ENCODE measurements at regions not wholly inside any gene's neighbourhood (a gene's known extent, or its start where the extent isn't known, plus 50 kb on each side); places are given as distances from the start of the nearest gene placed in this dataset.
"Not testable (repeated sequence)": the region's sequence is repeated elsewhere in the genome, so short reads cannot be mapped to it uniquely, and the experiment has no call there.

DNA sequence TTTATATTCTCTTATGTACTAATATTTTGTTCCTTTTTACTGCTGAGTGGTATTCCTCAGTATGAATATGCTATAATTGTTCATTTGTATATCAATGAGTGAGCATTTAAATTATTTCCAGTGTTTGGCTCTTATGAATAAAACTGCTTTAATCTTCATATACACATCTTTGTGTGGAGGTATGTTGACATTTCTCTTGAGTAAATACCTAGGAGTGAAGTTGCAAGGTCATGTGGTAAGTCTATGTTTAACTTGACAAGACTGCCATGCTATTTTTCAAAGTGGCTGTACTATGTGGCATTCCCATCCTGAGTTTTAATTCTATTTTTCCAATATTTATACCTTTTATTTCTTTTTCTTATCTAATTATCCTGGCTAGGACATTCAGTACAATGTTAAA lies 124.2 kb downstream of the ADSS2 start:
- no peak for DNase-seq (ENCODE audit: low read depth)
- TF ChIP-seq, protein P1, sequence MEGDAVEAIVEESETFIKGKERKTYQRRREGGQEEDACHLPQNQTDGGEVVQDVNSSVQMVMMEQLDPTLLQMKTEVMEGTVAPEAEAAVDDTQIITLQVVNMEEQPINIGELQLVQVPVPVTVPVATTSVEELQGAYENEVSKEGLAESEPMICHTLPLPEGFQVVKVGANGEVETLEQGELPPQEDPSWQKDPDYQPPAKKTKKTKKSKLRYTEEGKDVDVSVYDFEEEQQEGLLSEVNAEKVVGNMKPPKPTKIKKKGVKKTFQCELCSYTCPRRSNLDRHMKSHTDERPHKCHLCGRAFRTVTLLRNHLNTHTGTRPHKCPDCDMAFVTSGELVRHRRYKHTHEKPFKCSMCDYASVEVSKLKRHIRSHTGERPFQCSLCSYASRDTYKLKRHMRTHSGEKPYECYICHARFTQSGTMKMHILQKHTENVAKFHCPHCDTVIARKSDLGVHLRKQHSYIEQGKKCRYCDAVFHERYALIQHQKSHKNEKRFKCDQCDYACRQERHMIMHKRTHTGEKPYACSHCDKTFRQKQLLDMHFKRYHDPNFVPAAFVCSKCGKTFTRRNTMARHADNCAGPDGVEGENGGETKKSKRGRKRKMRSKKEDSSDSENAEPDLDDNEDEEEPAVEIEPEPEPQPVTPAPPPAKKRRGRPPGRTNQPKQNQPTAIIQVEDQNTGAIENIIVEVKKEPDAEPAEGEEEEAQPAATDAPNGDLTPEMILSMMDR (IDR thresholded peaks at IDR 0.05; ENCODE audit: insufficient read depth, low read depth, low read length, missing control alignments): no peak
- H3K4me3 ChIP-seq (ENCODE audit: low read length): no peak overlapping the region

DNA sequence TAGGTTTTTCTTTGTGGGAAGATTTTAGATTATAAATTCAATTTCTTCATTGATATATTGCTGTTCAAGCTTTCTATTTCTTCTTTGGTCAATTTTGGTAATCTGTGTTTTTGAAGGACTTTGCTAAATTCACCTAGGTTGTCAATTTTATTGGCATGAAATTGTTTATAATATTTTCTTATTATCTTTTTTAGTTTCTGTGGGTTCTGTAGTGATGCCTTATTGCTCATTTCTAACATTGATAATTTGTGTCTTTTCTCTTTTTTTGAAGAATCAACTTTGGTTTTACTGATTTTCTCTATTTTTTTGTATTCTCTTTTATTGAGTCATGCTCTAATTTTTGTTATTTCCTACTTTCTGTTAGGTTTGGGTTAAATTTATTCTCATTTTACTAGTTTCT lies 123.2 kb downstream of the ADSS2 start:
- no peak overlapping the region for H3K4me3 ChIP-seq (ENCODE audit: low read length)
- TF ChIP-seq, protein P1 (IDR thresholded peaks at IDR 0.05; ENCODE audit: insufficient read depth, low read depth, low read length, missing control alignments): no peak
- DNase-seq (ENCODE audit: low read depth): no peak

- no peak overlapping the region for H3K4me3 ChIP-seq (ENCODE audit: low read length)
- TF ChIP-seq, protein P1 (IDR thresholded peaks at IDR 0.05; ENCODE audit: insufficient read depth, low read depth, low read length, missing control alignments): no peak
- peak; percentile 18 for DNase-seq (ENCODE audit: low read depth)
Observed at GRCh38 chr1:244329591-244330317, 122.0 kb downstream of the ADSS2 start.

DNA sequence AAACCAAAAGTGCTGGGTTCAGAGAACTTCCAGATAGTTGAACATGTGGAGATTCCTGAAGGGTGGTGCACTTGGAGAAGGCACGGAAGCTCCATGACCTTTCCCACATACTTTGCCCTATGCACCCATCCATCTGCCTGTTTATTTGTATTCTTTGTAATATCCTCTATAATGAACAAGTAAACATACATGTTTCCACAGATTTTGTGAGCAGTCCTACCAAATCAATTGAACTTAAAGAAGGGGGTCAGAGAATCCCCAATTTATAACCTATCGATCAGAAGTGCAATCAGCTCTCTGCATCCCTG lies 121.4 kb downstream of the ADSS2 start:
- TF ChIP-seq, protein P1 (IDR thresholded peaks at IDR 0.05; ENCODE audit: insufficient read depth, low read depth, low read length, missing control alignments): no peak
- no peak overlapping the region for H3K4me3 ChIP-seq (ENCODE audit: low read length)
- no peak for DNase-seq (ENCODE audit: low read depth)

- not testable (repeated sequence) for H3K4me3 ChIP-seq (ENCODE audit: low read length); DNase-seq (ENCODE audit: low read depth)
Observed at GRCh38 chr1:244332761-244333160, 118.9 kb downstream of the ADSS2 start.

DNA sequence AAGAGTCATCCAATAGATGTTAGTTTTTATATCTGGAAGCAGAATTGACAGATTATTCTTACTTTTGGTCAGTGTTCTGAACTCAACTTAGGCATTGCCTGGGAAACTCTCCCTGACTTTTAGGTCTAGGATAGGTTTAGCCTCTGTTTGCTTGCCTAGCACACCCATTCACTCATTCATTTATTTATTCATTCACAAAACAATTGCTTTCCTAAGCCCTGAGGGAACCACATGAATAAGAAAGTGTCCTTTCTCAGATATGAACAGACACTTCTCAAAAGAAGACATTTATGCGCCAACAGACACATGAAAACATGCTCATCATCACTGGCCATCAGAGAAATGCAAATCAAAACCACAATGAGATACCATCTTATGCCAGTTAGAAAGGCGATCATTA lies 117.4 kb downstream of the ADSS2 start:
- H3K4me3 ChIP-seq (ENCODE audit: low read length); DNase-seq (ENCODE audit: low read depth): not testable (repeated sequence)

GRCh38 chr1:244334842-244335241 lies 116.9 kb downstream of the ADSS2 start:
- not testable (repeated sequence) for DNase-seq (ENCODE audit: low read depth); H3K4me3 ChIP-seq (ENCODE audit: low read length)

DNA sequence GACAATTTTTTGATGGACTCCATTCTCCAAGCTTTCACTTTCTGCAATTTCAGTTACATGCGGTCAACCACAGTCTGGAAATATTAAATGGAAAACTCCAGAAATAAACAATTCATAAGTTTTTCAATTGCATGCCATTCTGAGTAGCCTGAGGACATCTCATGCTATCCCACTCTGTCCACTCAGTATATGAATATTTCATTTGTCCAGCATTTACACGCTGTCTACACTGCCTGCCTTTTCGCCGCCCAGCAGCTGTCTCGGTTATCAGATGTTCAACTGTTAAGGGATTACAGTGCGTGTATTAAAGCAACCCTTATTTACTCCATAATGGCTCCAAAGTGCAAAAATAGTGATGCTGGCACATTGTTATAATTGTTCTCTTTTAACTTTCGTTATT lies 116.3 kb downstream of the ADSS2 start:
- H3K4me3 ChIP-seq (ENCODE audit: low read length): no peak overlapping the region
- DNase-seq (ENCODE audit: low read depth): no peak
- TF ChIP-seq, protein P1 (IDR thresholded peaks at IDR 0.05; ENCODE audit: insufficient read depth, low read depth, low read length, missing control alignments): no peak

Data from epithelial cell of esophagus (primary cell).